Progenitor cell of endocrine pancreas (in vitro differentiated cells): ENCODE measurements at regions not wholly inside any gene's neighbourhood (a gene's known extent, or its start where the extent isn't known, plus 50 kb on each side); places are given as distances from the start of the nearest gene placed in this dataset.

Experiments
- DNase-seq: peaks from one replicate; pipeline ENCODE4 v3.0.0; 2021; ENCODE audit warnings: low spot score; ENCODE audit not compliant: unreplicated experiment
- H3K27ac Mint-ChIP-seq: 2 replicates; pipeline ENCODE4 v1.8.0; 2021; ENCODE audit warnings: mild to moderate bottlenecking, moderate library complexity, mixed read lengths
- H3K27me3 Mint-ChIP-seq: 2 replicates; pipeline ENCODE4 v1.8.0; 2021; ENCODE audit warnings: mixed read lengths
- H3K36me3 Mint-ChIP-seq: 2 replicates; pipeline ENCODE4 v1.8.0; 2022; ENCODE audit warnings: mixed read lengths; ENCODE audit not compliant: insufficient read depth
- H3K4me1 Mint-ChIP-seq: 2 replicates; pipeline ENCODE4 v1.8.0; 2021; ENCODE audit warnings: low read depth, mixed read lengths
- H3K4me3 Mint-ChIP-seq: 2 replicates; pipeline ENCODE4 v1.8.0; 2021; ENCODE audit warnings: low read depth, mild to moderate bottlenecking, moderate library complexity, mixed read lengths
- H3K9me3 Mint-ChIP-seq: 2 replicates; pipeline ENCODE4 v1.8.0; 2021; ENCODE audit warnings: low read depth, mixed read lengths
- CTCF ChIP-seq: fragments of 200-600 bp; sonication (generic); IDR thresholded peaks from one replicate; pipeline ENCODE4 v1.5.0; 2021; ENCODE audit warnings: antibody characterized with exemption, mild to moderate bottlenecking; ENCODE audit not compliant: unreplicated experiment

- no peak for DNase-seq
- no peaks in the 10 kb centered on the region for H3K9me3 Mint-ChIP-seq
- no peak overlapping the region for H3K27ac Mint-ChIP-seq
- H3K27me3 Mint-ChIP-seq, result no peaks in the 10 kb centered on the region
- no peak overlapping the region for H3K4me3 Mint-ChIP-seq
- no peaks in the 10 kb centered on the region for H3K4me1 Mint-ChIP-seq
- no peaks in the 10 kb centered on the region for H3K36me3 Mint-ChIP-seq
- TF ChIP-seq CTCF, result no peak
These were observed 428.9 kb downstream of the KCTD8 start for GRCh38 chr4:44019721-44020120.

GRCh38 chr4:44025376-44026020 is 423.1 kb downstream of the KCTD8 start:
- TF ChIP-seq CTCF, result no peak
- no peak overlapping the region for H3K4me3 Mint-ChIP-seq
- H3K27ac Mint-ChIP-seq, result no peak overlapping the region
- no peaks in the 10 kb centered on the region for H3K9me3 Mint-ChIP-seq
- no peaks in the 10 kb centered on the region for H3K36me3 Mint-ChIP-seq
- H3K4me1 Mint-ChIP-seq, result peaks cover 6% of the 10 kb centered on the region
- H3K27me3 Mint-ChIP-seq, result no peaks in the 10 kb centered on the region
- DNase-seq, result no peak

GRCh38 chr4:44038811-44039210 is 409.8 kb downstream of the KCTD8 start:
- no peaks in the 10 kb centered on the region for H3K27me3 Mint-ChIP-seq
- TF ChIP-seq CTCF, result no peak
- H3K36me3 Mint-ChIP-seq, result no peaks in the 10 kb centered on the region
- H3K4me1 Mint-ChIP-seq, result no peaks in the 10 kb centered on the region
- no peaks in the 10 kb centered on the region for H3K9me3 Mint-ChIP-seq
- H3K27ac Mint-ChIP-seq, result no peak overlapping the region
- H3K4me3 Mint-ChIP-seq, result no peak overlapping the region
- DNase-seq, result no peak

GRCh38 chr4:44046491-44046890 is 402.1 kb downstream of the KCTD8 start:
- Mint-ChIP-seq H3K4me1 (no peaks in the 10 kb centered on the region), H3K36me3 (no peaks in the 10 kb centered on the region), H3K27me3 (no peaks in the 10 kb centered on the region), H3K9me3 (peaks cover 17% of the 10 kb centered on the region), H3K27ac (no peak overlapping the region), H3K4me3 (no peak overlapping the region)
- no peak for DNase-seq
- TF ChIP-seq CTCF, result no peak

- H3K27me3 Mint-ChIP-seq, result no peaks in the 10 kb centered on the region
- H3K4me3 Mint-ChIP-seq, result no peak overlapping the region
- TF ChIP-seq CTCF, result no peak
- DNase-seq, result no peak
- H3K27ac Mint-ChIP-seq, result no peak overlapping the region
- no peaks in the 10 kb centered on the region for H3K9me3 Mint-ChIP-seq
- H3K36me3 Mint-ChIP-seq, result no peaks in the 10 kb centered on the region
- peaks cover 23% of the 10 kb centered on the region for H3K4me1 Mint-ChIP-seq
These were observed 391.9 kb downstream of the KCTD8 start for GRCh38 chr4:44056721-44057151.
